Stimulated activated naive CD8-positive, alpha-beta T cell treated with anti-CD3 and anti-CD28 coated beads, Interleukin-15, amount 100 ng/mL, for 72 hours (primary cell): ENCODE measurements at regions not wholly inside any gene's neighbourhood (a gene's known extent, or its start where the extent isn't known, plus 50 kb on each side); places are given as distances from the start of the nearest gene placed in this dataset.

Experiments used
- ATAC-seq: fragments of 150-1000 bp; cut with Tn5 transposase; 2 replicates; pipeline ENCODE4 v1.10.0; 2021; ENCODE audit warnings: mild to moderate bottlenecking, moderate library complexity
- DNase-seq, 2 donors: peaks; one replicate each; pipeline ENCODE4 v3.0.0; 2021 to 2022
- H3K27ac Mint-ChIP-seq, 2 donors: one replicate each; pipeline ENCODE4 v1.8.0; 2022; ENCODE audit warnings: mild to moderate bottlenecking in 2 of 2, mixed read lengths in 2 of 2, moderate library complexity in 2 of 2
- H3K27me3 Mint-ChIP-seq: one replicate; pipeline ENCODE4 v1.8.0; 2022; ENCODE audit warnings: mixed read lengths
- H3K4me1 Mint-ChIP-seq: one replicate; pipeline ENCODE4 v1.8.0; 2022; ENCODE audit warnings: mild to moderate bottlenecking, mixed read lengths
- H3K4me3 Mint-ChIP-seq, 2 donors: one replicate each; pipeline ENCODE4 v1.8.0; 2022; ENCODE audit warnings: mild to moderate bottlenecking in 2 of 2, mixed read lengths in 2 of 2, moderate library complexity in 1 of 2
- H3K9me3 Mint-ChIP-seq, 2 donors: one replicate each; pipeline ENCODE4 v1.8.0; 2022; ENCODE audit warnings: mixed read lengths in 2 of 2

GRCh38 chr14:55873169-55873568 lies 245.0 kb upstream of the PELI2 start:
- DNase-seq (no peak), ATAC-seq (no peak)
- peaks cover 28% of the 10 kb centered on the region for H3K27me3 Mint-ChIP-seq
- no peaks in the 10 kb centered on the region for H3K4me1 Mint-ChIP-seq
- H3K9me3 Mint-ChIP-seq = no peaks in the 10 kb centered on the region
- H3K4me3 Mint-ChIP-seq = no peak overlapping the region
- no peak overlapping the region for H3K27ac Mint-ChIP-seq

- no peak for DNase-seq
- peak overlapping the region in 1 of 2 donors; percentile 77 for H3K27ac Mint-ChIP-seq
- peaks cover 32% of the 10 kb centered on the region for H3K27me3 Mint-ChIP-seq
- H3K4me3 Mint-ChIP-seq = no peak overlapping the region
- ATAC-seq = no peak
- H3K4me1 Mint-ChIP-seq = no peaks in the 10 kb centered on the region
- H3K9me3 Mint-ChIP-seq = no peaks in the 10 kb centered on the region
Observed at GRCh38 chr14:55874785-55875184, 243.4 kb upstream of the PELI2 start.

DNA sequence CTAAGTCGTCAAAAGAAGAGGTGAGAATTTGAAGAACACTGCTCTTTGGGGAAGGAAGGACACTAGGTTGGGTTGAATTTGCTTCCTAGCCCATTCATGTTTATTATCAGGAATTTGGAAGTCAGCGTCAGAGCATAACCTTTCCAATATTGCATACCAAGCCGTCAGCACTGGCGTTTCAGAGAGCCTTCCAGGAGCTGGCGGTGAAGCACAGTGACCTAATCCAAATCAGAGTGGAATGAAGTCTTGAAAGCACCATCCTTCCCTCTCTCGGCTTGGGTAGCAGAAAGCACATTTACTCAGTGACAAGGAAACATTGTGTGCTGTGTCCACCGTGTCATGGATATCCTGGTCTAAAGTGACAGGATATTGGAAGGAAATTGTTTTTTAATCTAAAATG lies 240.3 kb upstream of the PELI2 start:
- no peak for ATAC-seq
- DNase-seq = no peak
- Mint-ChIP-seq H3K27me3 (peaks cover 44% of the 10 kb centered on the region), H3K4me1 (no peaks in the 10 kb centered on the region), H3K4me3 (no peak overlapping the region), H3K9me3 (no peaks in the 10 kb centered on the region), H3K27ac (no peak overlapping the region)

- no peaks in the 10 kb centered on the region for H3K9me3 Mint-ChIP-seq
- no peaks in the 10 kb centered on the region for H3K4me1 Mint-ChIP-seq
- no peak overlapping the region for H3K4me3 Mint-ChIP-seq
- DNase-seq = no peak
- no peak for ATAC-seq
- H3K27me3 Mint-ChIP-seq = peaks cover 33% of the 10 kb centered on the region
- H3K27ac Mint-ChIP-seq = no peak overlapping the region
Observed at GRCh38 chr14:55881577-55882241, 236.5 kb upstream of the PELI2 start.

- Mint-ChIP-seq H3K4me3 (no peak overlapping the region), H3K9me3 (no peaks in the 10 kb centered on the region), H3K27ac (no peak overlapping the region), H3K27me3 (peaks cover 33% of the 10 kb centered on the region), H3K4me1 (no peaks in the 10 kb centered on the region)
- ATAC-seq = no peak
- no peak for DNase-seq
Observed at GRCh38 chr14:55884819-55885218, 233.4 kb upstream of the PELI2 start.

- H3K4me1 Mint-ChIP-seq = no peaks in the 10 kb centered on the region
- H3K9me3 Mint-ChIP-seq = no peaks in the 10 kb centered on the region
- DNase-seq = no peak
- peaks cover 27% of the 10 kb centered on the region for H3K27me3 Mint-ChIP-seq
- no peak overlapping the region for H3K27ac Mint-ChIP-seq
- H3K4me3 Mint-ChIP-seq = no peak overlapping the region
- ATAC-seq = no peak
Observed at GRCh38 chr14:55889124-55889523, 229.1 kb upstream of the PELI2 start.

DNA sequence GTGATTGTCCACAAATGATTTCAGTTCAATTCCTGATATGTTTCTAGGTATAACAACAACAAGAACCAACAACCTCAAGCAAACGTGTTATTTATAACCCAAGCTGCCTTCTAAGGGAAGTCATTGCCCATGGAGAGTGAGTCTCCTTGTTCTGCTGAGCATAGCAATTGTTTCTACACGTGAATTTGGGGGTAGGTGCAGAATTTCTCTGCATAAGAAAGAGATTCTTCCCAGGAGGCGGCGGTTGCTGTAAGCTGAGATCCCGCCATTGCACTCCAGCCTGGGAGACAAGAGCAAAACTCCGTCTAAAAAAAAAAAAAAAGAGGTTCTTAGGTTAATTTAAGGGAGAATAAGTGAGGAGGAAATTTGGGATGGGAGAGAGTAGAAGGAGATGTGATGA lies 226.5 kb upstream of the PELI2 start:
- no peak overlapping the region for H3K27ac Mint-ChIP-seq
- H3K4me1 Mint-ChIP-seq = no peaks in the 10 kb centered on the region
- peaks cover 20% of the 10 kb centered on the region for H3K27me3 Mint-ChIP-seq
- DNase-seq (no peak), ATAC-seq (no peak)
- no peak overlapping the region for H3K4me3 Mint-ChIP-seq
- no peaks in the 10 kb centered on the region for H3K9me3 Mint-ChIP-seq

DNA sequence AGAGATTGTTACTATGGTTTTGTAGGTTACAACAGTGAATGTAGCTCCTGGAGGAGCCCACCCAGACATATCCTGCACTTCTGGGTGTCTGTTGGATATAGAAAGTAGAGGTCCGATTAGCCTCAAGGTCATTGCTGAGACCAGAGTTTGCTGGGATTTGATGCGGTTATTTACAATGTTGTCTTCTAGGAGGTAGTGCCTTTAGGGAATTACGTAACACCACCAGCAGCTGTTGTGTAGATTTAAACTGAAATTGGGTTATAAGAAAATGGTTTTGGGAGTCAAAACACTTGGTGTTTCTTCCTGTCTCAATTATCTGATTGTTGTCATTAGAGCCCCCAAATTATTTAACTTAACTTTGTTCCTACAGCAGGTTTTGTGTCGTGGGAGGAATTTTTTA lies 225.3 kb upstream of the PELI2 start:
- Mint-ChIP-seq H3K4me1 (no peaks in the 10 kb centered on the region), H3K4me3 (no peak overlapping the region), H3K27me3 (peaks cover 16% of the 10 kb centered on the region), H3K9me3 (no peaks in the 10 kb centered on the region), H3K27ac (no peak overlapping the region)
- DNase-seq = no peak
- no peak for ATAC-seq

DNA sequence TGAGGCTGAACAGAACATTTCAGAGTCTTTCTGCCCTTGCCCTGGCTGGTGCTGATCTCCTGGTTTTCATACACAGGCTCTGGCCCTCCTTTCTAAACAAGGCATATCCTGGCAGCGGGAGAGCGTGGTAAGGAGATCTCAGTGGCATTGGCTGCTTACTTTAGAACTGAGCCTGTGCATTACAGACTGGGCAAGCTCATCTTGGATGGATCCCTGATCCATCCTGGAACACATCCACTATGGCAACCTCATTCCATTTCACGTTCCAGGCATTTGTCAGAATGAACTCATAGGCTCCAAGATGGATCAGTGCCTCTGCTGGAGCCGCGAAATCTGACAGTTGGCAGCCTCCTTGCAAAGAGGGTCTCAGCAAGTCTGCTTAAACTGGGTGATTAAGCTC lies 224.5 kb upstream of the PELI2 start:
- ATAC-seq (no peak), DNase-seq (no peak)
- no peak overlapping the region for H3K27ac Mint-ChIP-seq
- no peaks in the 10 kb centered on the region for H3K4me1 Mint-ChIP-seq
- H3K4me3 Mint-ChIP-seq = no peak overlapping the region
- H3K27me3 Mint-ChIP-seq = peaks cover 16% of the 10 kb centered on the region
- no peaks in the 10 kb centered on the region for H3K9me3 Mint-ChIP-seq

- ATAC-seq (no peak), DNase-seq (no peak)
- H3K9me3 Mint-ChIP-seq = no peaks in the 10 kb centered on the region
- no peak overlapping the region for H3K4me3 Mint-ChIP-seq
- H3K27me3 Mint-ChIP-seq = peaks cover 9% of the 10 kb centered on the region
- no peaks in the 10 kb centered on the region for H3K4me1 Mint-ChIP-seq
- no peak overlapping the region for H3K27ac Mint-ChIP-seq
Observed at GRCh38 chr14:55897031-55897430, 221.2 kb upstream of the PELI2 start.

- Mint-ChIP-seq H3K27ac (no peak overlapping the region), H3K4me1 (no peaks in the 10 kb centered on the region), H3K9me3 (no peaks in the 10 kb centered on the region), H3K27me3 (no peaks in the 10 kb centered on the region), H3K4me3 (no peak overlapping the region)
- DNase-seq (no peak), ATAC-seq (no peak)
Observed at GRCh38 chr14:55898938-55899337, 219.3 kb upstream of the PELI2 start.

DNA sequence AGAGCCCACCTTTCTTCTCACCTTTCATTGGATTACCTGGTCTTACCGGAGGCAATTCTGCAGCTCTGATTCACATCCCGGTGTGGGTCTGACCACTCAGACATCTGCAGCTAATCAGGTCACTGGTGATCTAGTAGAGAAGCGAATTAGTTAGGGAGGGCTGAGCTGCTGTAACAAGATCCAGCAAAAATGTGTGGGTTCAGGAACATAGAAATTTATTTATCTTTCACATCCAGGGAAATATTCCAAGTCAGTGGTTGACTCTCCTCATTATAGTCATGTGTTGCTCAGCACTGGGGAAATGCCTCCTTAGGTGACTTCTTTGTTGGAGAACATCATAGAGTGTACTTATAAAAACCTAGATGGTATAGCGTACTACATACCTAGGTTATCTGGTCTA lies 218.7 kb upstream of the PELI2 start:
- ATAC-seq (no peak), DNase-seq (no peak)
- no peak overlapping the region for H3K27ac Mint-ChIP-seq
- H3K4me1 Mint-ChIP-seq = no peaks in the 10 kb centered on the region
- no peaks in the 10 kb centered on the region for H3K9me3 Mint-ChIP-seq
- H3K27me3 Mint-ChIP-seq = no peaks in the 10 kb centered on the region
- H3K4me3 Mint-ChIP-seq = no peak overlapping the region

DNA sequence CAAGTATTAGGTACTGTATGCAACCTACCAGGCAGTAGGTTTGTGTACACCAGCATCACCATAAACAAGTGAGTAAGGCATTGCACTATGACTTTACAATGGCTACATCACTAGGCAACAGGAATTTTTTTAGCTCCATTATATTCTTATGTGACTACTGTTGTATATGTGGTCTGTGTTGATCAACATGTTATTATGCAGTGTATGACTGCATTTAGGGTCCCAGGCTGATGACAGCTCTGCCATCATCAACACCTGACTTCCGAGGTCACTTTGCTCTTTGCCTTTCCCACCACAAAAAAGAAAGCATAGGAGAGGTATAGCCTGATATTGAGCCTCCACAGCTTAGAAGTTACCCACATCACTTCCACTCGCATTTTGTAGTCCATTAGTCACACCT lies 217.5 kb upstream of the PELI2 start:
- DNase-seq (no peak), ATAC-seq (no peak)
- no peak overlapping the region for H3K27ac Mint-ChIP-seq
- no peaks in the 10 kb centered on the region for H3K4me1 Mint-ChIP-seq
- H3K4me3 Mint-ChIP-seq = no peak overlapping the region
- H3K27me3 Mint-ChIP-seq = no peaks in the 10 kb centered on the region
- H3K9me3 Mint-ChIP-seq = no peaks in the 10 kb centered on the region

GRCh38 chr14:55901291-55901690 lies 216.9 kb upstream of the PELI2 start:
- no peaks in the 10 kb centered on the region for H3K27me3 Mint-ChIP-seq
- ATAC-seq (no peak), DNase-seq (no peak)
- H3K27ac Mint-ChIP-seq = no peak overlapping the region
- H3K4me1 Mint-ChIP-seq = no peaks in the 10 kb centered on the region
- no peaks in the 10 kb centered on the region for H3K9me3 Mint-ChIP-seq
- H3K4me3 Mint-ChIP-seq = no peak overlapping the region

- H3K9me3 Mint-ChIP-seq = no peaks in the 10 kb centered on the region
- DNase-seq = no peak
- H3K4me1 Mint-ChIP-seq = no peaks in the 10 kb centered on the region
- H3K4me3 Mint-ChIP-seq = no peak overlapping the region
- H3K27me3 Mint-ChIP-seq = no peaks in the 10 kb centered on the region
- ATAC-seq = no peak
- H3K27ac Mint-ChIP-seq = no peak overlapping the region
Observed at GRCh38 chr14:55902241-55902640, 216.0 kb upstream of the PELI2 start.

- no peaks in the 10 kb centered on the region for H3K27me3 Mint-ChIP-seq
- H3K27ac Mint-ChIP-seq = no peak overlapping the region
- ATAC-seq (no peak), DNase-seq (no peak)
- no peak overlapping the region for H3K4me3 Mint-ChIP-seq
- no peaks in the 10 kb centered on the region for H3K4me1 Mint-ChIP-seq
- H3K9me3 Mint-ChIP-seq = no peaks in the 10 kb centered on the region
Observed at GRCh38 chr14:55904086-55904485, 214.1 kb upstream of the PELI2 start.

GRCh38 chr14:55908106-55908505 lies 210.1 kb upstream of the PELI2 start:
- Mint-ChIP-seq H3K27me3 (peaks cover 4% of the 10 kb centered on the region), H3K27ac (no peak overlapping the region), H3K4me3 (no peak overlapping the region), H3K9me3 (no peaks in the 10 kb centered on the region), H3K4me1 (no peaks in the 10 kb centered on the region)
- ATAC-seq (no peak), DNase-seq (no peak)
